Transverse colon (tissue), 4 donors: ENCODE measurements at regions not wholly inside any gene's neighbourhood (a gene's known extent, or its start where the extent isn't known, plus 50 kb on each side); places are given as distances from the start of the nearest gene placed in this dataset.

ENCODE experiments used
- CTCF ChIP-seq, 5 experiments: fragments of 200-600 bp in 3 of 5; fragments of 450-650 bp in 2 of 5; sonication (generic) in 3 of 5; IDR thresholded peaks; 1 replicate in 2 of 5; 2 replicates in 3 of 5; pipeline ENCODE4 v1.5.1; 2016 to 2017; ENCODE audit warnings: antibody characterized with exemption in 5 of 5, inconsistent platforms in 3 of 5, mild to moderate bottlenecking in 2 of 5, moderate library complexity in 1 of 5
- EP300 ChIP-seq: sonication (generic); formaldehyde crosslinking; IDR thresholded peaks from one replicate; pipeline ENCODE4 v1.6.1; 2017; ENCODE audit warnings: antibody characterized with exemption, low read depth
- POLR2A ChIP-seq: fragments of 450-650 bp; IDR thresholded peaks from one replicate; pipeline ENCODE4 v1.6.1; 2016; ENCODE audit warnings: antibody characterized with exemption, mild to moderate bottlenecking, moderate library complexity
- POLR2AphosphoS5 ChIP-seq, 3 donors: sonication (generic); formaldehyde crosslinking; IDR thresholded peaks; one replicate each; pipeline ENCODE4 v1.6.1; 2016; ENCODE audit warnings: antibody characterized with exemption in 3 of 3

- TF ChIP-seq CTCF (IDR thresholded peaks at IDR 0.05), result no peak
- TF ChIP-seq POLR2AphosphoS5 (IDR thresholded peaks at IDR 0.05), result no peak
- TF ChIP-seq POLR2A, result no peak
- no peak for TF ChIP-seq EP300
These were observed 77.3 kb upstream of the BCAR3 start for GRCh38 chr1:93758842-93759515.
